Activated T-cell treated with anti-CD3 and anti-CD28 coated beads, Interleukin-2, amount 50 U/mL, for 4 hours (primary cell): ENCODE measurements at regions not wholly inside any gene's neighbourhood (a gene's known extent, or its start where the extent isn't known, plus 50 kb on each side); places are given as distances from the start of the nearest gene placed in this dataset.

Source experiments
- ATAC-seq, 2 donors: fragments of 200-7000 bp; cut with Tn5 transposase; one replicate each; pipeline ENCODE4 v1.10.0; 2021
- DNase-seq: peaks from one replicate; pipeline ENCODE4 v3.0.0-alpha.2; 2020
- H3K27me3 Mint-ChIP-seq: one replicate; pipeline ENCODE4 v1.8.0; 2021; ENCODE audit warnings: low read depth, mixed read lengths
- H3K36me3 Mint-ChIP-seq: one replicate; pipeline ENCODE4 v1.8.0; 2022; ENCODE audit warnings: mixed read lengths; ENCODE audit not compliant: insufficient read depth
- H3K4me1 Mint-ChIP-seq: one replicate; pipeline ENCODE4 v1.8.0; 2021; ENCODE audit warnings: low read depth, mixed read lengths
- H3K4me3 Mint-ChIP-seq: one replicate; pipeline ENCODE4 v1.8.0; 2021; ENCODE audit warnings: mild to moderate bottlenecking, moderate library complexity, mixed read lengths
- H3K9me3 Mint-ChIP-seq: one replicate; pipeline ENCODE4 v1.8.0; 2021; ENCODE audit warnings: mixed read lengths

DNA sequence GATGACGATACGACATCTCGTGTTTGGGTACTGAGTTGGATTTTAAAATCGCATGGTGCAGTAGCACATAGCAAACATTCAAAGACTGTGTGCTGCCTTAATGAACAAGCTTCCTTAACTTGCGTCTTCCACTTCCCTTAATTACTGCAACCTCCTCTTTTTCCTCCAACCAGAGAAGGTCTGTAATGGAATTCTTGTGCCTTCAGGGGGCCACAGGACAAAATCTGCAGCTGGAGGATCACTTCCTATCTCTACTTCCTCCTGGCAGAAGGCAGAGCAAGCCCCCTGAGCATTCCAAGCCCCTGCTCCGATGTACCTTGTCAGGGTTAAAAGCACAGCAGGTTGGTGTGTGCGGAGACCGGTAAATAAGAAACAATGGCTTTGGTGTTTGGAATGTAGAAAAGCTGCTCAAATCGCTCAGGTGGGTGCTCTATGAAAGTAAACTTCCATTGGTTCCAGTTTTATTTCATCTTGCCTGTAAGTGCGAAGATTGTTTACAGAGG lies 151.3 kb upstream of the UQCRFS1 start:
- H3K36me3 Mint-ChIP-seq, result no peaks in the 10 kb centered on the region
- H3K4me1 Mint-ChIP-seq, result no peaks in the 10 kb centered on the region
- ATAC-seq (no peak), DNase-seq (no peak)
- peaks cover 31% of the 10 kb centered on the region for H3K27me3 Mint-ChIP-seq
- H3K4me3 Mint-ChIP-seq, result no peak overlapping the region
- peaks cover 4% of the 10 kb centered on the region for H3K9me3 Mint-ChIP-seq

DNA sequence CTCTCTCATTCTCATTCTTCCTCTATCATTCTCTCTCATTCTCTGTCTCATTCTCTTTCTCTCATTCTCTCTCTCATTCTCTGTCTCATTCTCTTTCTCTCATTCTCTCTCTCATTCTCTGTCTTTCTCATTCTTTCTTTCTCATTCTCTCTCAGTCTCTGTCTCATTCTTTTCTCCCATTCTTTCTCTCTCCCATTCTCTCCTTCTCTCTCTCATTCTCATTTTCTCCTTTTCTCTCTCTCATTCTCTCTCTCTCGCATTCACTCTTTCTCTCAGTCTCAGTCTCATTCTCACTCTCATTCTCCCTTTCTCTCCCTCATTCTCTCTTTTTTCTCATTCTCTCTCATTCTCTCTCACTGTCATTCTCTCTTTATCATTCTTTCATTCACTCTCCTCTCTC lies 152.0 kb upstream of the UQCRFS1 start:
- Mint-ChIP-seq H3K27me3 (peaks cover 31% of the 10 kb centered on the region), H3K4me3 (no peak overlapping the region), H3K36me3 (no peaks in the 10 kb centered on the region), H3K9me3 (peaks cover 4% of the 10 kb centered on the region), H3K4me1 (no peaks in the 10 kb centered on the region)
- no peak for ATAC-seq
- DNase-seq, result no peak

DNA sequence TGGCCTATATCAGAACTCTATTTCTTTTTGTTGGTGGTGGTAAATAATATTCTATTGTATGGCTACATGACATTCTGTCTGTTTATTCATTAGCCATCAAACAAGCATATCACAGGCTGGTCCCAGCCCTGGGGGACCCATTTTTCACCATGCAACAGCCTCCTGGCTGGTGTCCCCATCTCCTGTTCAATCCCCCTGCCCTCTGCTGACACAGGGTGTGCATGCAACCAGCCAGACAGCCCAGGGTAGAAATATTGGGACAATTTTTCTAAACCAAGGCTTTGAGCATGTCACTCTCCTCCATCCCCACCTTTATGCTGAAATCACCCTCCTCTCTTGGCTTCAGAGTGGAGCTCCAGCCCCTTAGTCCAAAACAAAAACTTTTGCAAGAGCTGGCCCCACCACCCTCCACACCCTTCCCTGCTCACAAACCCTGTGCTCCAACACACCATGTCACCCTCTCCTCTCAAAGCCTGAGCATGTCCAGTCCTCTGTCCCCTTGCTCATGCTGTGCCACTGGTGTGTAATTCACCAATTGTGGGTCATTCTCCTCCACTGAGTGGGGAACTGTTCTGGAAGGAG lies 153.0 kb upstream of the UQCRFS1 start:
- ATAC-seq (no peak), DNase-seq (no peak)
- Mint-ChIP-seq H3K27me3 (peaks cover 28% of the 10 kb centered on the region), H3K9me3 (no peaks in the 10 kb centered on the region), H3K4me1 (no peaks in the 10 kb centered on the region), H3K4me3 (no peak overlapping the region), H3K36me3 (no peaks in the 10 kb centered on the region)

DNA sequence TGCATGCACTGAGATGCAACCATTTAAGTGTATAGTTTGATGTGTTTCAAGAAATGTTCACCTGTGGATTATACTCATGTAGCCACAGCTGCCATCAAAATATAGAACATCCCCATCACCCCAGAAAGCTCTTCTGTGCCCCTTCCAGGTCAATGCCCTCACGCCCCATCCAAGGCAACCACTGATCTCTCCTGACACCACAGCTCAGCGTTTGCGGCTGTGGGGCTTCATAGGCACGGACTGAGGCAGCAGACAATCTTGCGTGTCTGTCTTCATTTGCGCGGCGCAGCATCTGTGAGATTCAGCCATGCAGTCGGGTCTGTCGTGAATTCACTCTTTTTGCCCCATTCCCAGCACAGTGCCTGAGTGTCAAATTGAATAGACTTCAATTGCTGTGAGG lies 153.8 kb upstream of the UQCRFS1 start:
- Mint-ChIP-seq H3K4me1 (no peaks in the 10 kb centered on the region), H3K36me3 (no peaks in the 10 kb centered on the region), H3K27me3 (peaks cover 28% of the 10 kb centered on the region), H3K9me3 (no peaks in the 10 kb centered on the region), H3K4me3 (no peak overlapping the region)
- DNase-seq (no peak), ATAC-seq (no peak)

DNA sequence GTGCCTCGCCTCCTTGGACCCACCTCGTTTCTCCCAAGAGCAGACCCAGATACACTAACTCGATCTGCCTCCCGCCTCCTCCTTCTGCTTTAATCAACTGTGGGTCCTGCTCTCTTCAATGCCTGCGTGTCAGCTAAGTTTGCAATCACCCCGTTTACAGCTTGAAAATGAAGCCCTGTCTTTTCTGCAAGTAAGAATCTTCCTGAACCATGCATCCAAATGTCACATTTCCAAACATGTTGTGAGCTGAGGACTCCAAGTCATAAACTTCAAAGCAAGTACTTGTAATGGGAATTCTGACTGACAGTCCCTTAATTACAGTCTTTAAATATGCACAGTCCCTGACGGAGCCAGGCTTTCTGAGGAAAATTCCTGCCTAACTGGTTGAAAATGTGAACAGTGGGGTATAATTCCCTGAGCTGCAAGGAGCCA lies 154.9 kb upstream of the UQCRFS1 start:
- ATAC-seq (no peak), DNase-seq (no peak)
- Mint-ChIP-seq H3K9me3 (no peaks in the 10 kb centered on the region), H3K36me3 (no peaks in the 10 kb centered on the region), H3K4me1 (no peaks in the 10 kb centered on the region), H3K4me3 (no peak overlapping the region), H3K27me3 (peaks cover 28% of the 10 kb centered on the region)

DNA sequence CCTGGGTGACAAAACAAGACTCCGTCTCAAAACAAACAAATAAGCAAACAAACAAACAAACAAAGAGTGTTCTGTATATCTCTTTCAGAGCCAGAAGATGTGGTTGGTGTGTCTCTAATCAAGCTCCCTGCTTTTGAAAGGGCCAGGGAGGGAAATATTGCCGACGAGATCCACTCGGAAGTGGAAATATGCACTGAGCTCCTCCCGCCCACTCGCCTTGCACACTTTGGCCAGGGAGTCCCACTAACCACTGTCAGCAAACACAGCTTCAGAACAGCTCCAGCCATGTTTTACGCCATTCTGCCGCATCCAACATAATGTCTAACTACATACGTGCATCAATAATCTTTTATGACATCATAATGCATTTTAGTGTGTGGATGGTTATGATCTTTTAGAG lies 155.5 kb upstream of the VSTM2B start:
- Mint-ChIP-seq H3K27me3 (peaks cover 29% of the 10 kb centered on the region), H3K36me3 (no peaks in the 10 kb centered on the region), H3K4me1 (no peaks in the 10 kb centered on the region), H3K4me3 (no peak overlapping the region), H3K9me3 (no peaks in the 10 kb centered on the region)
- DNase-seq (no peak), ATAC-seq (no peak)

DNA sequence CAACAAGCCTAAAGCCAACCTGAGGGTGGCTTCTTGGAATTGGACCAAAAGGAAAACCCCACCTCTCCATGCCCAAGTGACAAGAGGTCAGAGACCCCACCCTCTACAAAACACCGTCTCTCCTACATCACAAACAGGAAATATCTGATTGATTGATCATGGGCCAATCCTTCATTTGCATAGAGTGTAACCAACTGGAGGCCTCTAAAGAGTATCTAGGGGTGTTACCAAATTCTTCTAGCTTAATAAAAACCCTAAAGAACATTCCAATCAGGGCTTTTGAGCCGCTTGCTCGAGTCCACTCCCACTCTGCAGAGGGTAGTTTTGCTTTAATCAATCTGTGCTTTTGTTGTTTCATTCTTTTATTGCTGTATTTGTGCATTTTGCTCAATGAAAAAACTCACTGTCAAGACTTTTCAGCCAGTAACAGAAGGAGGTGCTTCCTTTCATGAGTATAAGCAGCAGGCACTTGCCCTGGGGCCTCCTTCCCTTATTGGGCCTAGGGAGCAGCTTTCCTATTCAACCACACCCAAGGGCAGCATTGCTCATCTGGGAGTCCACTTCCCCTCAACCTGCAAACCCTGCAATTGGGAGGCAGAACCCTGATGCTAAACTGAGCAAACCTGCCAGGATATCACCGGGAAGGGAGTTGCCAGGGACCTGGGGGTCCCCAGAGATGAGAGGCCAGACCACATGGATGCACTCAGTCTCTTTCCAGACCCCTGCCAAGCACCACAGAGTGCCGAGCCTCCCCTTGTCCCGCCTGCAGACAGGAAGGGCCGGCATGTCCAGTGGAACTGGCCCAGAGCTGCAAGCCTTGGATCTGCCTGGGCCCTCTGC lies 154.3 kb upstream of the VSTM2B start:
- H3K9me3 Mint-ChIP-seq, result no peaks in the 10 kb centered on the region
- no peak for ATAC-seq
- H3K4me3 Mint-ChIP-seq, result no peak overlapping the region
- no peaks in the 10 kb centered on the region for H3K4me1 Mint-ChIP-seq
- no peak for DNase-seq
- H3K36me3 Mint-ChIP-seq, result no peaks in the 10 kb centered on the region
- peaks cover 25% of the 10 kb centered on the region for H3K27me3 Mint-ChIP-seq

DNA sequence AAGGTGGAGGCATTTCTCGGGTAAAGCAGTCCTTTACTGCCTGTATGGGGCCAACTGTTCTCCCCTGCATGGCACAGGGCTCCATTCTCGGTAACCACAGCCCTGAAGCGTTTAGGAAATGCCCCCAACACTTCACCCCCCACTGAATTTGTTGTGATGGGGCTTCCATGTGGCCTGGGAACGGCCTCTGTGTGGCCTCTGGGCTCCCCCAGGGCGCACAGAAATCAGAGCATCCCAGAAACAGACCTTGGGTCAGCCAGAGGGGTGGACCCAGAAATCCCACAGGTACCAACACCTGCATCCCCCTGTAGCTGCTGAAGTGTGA lies 153.7 kb upstream of the VSTM2B start:
- peaks cover 20% of the 10 kb centered on the region for H3K27me3 Mint-ChIP-seq
- no peaks in the 10 kb centered on the region for H3K36me3 Mint-ChIP-seq
- no peak for DNase-seq
- H3K9me3 Mint-ChIP-seq, result no peaks in the 10 kb centered on the region
- H3K4me3 Mint-ChIP-seq, result no peak overlapping the region
- no peak for ATAC-seq
- no peaks in the 10 kb centered on the region for H3K4me1 Mint-ChIP-seq

DNA sequence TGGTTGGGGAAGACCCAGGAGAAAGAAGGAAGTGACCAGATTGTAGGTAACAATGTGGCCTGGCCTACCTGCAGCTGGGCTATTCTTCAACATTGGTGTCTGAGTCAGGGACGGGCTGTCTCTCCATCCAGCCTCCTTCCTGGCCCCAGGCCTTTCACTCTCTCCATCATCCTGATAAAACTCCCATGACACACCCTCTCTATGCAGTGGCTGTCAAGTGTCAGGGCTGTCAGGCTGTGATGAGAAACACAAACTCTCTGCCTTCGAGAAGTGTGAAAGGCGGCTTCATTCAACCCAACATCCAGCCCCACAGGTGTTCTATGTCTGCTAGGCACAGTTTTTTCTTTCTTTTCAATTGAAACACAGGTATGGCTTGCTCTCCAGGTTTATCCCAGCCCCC lies 153.3 kb upstream of the VSTM2B start:
- Mint-ChIP-seq H3K4me1 (no peaks in the 10 kb centered on the region), H3K4me3 (no peak overlapping the region), H3K9me3 (no peaks in the 10 kb centered on the region), H3K27me3 (peaks cover 20% of the 10 kb centered on the region), H3K36me3 (no peaks in the 10 kb centered on the region)
- no peak for DNase-seq
- ATAC-seq, result no peak

DNA sequence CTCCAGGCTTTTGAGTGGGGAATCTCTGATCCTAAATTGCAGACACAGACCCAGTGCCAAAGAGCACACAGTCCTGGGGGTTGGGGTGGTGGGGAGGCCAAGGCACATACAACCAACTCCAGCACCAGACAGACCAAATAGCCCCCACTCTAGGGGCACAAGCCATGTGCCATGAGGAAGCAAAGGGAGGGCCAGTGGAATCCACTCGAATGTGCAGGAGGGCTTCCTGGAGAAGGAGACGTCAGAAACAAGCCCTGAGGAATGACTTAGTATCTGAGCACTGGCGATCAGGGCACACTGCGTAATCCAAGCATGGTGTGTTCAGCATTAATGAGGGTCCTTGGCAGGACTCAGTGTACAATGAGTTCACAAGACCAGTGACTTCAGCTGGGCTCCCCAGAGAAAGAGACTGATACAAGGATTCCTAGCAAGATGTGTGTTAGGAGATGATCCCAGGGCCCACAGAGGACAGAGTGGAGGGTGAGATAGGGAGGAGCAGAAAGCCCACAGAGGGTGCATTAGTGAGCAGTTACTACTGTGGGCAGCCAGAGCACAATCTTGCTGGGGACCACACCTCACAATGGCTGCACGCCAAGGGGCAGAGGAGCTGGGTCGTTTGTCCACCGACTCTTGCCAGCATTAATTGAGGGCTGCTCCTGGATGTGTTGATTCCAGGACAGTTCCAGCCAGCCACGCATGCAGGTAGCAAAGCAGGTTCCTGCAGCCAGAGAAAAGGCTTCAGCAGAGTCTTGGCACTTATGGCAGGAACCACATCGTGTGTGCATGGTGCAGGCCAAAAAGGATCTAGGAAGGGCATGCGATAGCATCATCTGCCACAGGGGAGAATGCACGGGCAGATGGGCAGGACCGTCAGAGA lies 152.6 kb upstream of the VSTM2B start:
- no peaks in the 10 kb centered on the region for H3K36me3 Mint-ChIP-seq
- no peak overlapping the region for H3K4me3 Mint-ChIP-seq
- DNase-seq (no peak), ATAC-seq (no peak)
- H3K27me3 Mint-ChIP-seq, result peaks cover 13% of the 10 kb centered on the region
- H3K4me1 Mint-ChIP-seq, result no peaks in the 10 kb centered on the region
- H3K9me3 Mint-ChIP-seq, result no peaks in the 10 kb centered on the region

DNA sequence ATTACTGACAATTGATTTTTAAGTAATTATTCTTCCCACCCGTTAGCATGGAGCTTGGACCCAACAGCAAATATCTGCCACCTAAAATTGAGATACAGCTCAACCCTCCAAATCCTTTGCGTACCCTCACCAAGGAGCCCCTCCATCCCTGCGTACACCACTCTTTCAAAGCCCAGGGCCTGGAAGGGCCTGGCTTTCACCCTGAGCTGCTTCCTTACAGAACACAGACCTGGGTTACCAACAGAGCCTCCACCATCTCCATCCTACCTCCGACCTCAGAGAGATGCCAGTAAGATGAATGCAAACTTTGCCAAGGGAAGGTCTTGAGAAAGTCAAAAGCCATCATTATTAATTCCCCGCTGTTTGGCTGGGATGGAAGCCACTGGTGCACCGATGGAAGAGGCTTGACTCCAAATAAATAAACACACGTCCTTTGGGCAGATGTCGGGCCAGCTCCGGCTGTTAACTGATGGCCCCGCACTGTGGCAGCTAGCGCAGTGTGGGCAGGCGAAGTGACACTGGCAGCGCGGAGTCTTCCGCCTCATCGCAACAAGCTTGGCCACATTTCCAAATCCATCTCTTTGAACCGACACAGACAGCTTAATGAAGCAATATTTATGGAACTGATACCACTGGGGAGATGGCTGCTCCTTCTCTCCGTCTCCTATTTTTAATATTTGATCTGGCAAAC lies 150.2 kb upstream of the VSTM2B start:
- no peak overlapping the region for H3K4me3 Mint-ChIP-seq
- peaks cover 17% of the 10 kb centered on the region for H3K27me3 Mint-ChIP-seq
- DNase-seq (no peak), ATAC-seq (no peak)
- H3K9me3 Mint-ChIP-seq, result no peaks in the 10 kb centered on the region
- H3K36me3 Mint-ChIP-seq, result no peaks in the 10 kb centered on the region
- no peaks in the 10 kb centered on the region for H3K4me1 Mint-ChIP-seq

DNA sequence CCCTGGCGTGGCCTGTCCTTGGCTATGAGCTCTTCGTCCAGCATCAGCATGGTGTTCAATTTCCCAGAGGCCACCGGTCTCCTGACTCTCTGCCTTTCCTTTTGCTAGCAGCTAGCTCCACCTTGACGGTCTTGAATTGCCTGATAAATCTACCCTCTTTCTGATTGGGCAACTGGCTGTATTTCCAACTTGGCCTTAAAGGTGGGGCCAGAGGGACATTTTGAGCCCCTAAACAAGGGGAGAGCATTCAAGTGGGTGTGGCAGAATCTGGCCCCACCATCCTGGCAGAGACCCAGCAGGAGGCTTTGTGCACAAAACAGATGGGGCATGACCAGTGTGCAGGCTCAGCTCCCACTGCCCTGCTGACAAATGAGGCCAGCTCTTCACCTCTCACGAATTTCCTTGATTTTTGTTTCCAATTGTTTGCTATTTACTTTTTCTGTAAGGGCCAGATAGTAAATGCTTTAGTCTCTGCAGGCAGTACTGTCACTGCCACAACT lies 148.9 kb upstream of the VSTM2B start:
- Mint-ChIP-seq H3K4me3 (no peak overlapping the region), H3K27me3 (peaks cover 19% of the 10 kb centered on the region), H3K36me3 (no peaks in the 10 kb centered on the region), H3K9me3 (no peaks in the 10 kb centered on the region), H3K4me1 (no peaks in the 10 kb centered on the region)
- ATAC-seq (no peak), DNase-seq (no peak)

DNA sequence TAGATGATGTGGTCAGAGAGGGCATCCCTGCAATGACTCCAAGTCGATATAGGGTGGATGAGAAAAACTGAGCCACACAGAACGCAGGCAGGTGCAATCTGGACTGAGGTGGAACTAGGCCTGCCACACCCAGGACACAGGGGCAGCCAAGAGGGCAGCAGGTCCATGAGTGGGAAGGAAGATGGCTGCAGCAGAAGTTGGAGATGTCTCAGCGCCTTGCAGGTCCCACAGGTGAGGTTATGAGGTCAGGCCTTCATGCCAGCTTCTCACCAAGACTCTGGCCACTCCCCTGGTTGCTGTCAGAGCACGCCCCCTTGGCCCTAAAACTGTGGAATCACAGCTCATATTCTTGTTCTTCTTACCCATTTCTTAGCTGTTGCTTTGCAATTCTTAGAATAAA lies 147.7 kb upstream of the VSTM2B start:
- H3K36me3 Mint-ChIP-seq, result no peaks in the 10 kb centered on the region
- H3K27me3 Mint-ChIP-seq, result peaks cover 21% of the 10 kb centered on the region
- H3K9me3 Mint-ChIP-seq, result no peaks in the 10 kb centered on the region
- ATAC-seq (no peak), DNase-seq (no peak)
- H3K4me3 Mint-ChIP-seq, result no peak overlapping the region
- no peaks in the 10 kb centered on the region for H3K4me1 Mint-ChIP-seq

DNA sequence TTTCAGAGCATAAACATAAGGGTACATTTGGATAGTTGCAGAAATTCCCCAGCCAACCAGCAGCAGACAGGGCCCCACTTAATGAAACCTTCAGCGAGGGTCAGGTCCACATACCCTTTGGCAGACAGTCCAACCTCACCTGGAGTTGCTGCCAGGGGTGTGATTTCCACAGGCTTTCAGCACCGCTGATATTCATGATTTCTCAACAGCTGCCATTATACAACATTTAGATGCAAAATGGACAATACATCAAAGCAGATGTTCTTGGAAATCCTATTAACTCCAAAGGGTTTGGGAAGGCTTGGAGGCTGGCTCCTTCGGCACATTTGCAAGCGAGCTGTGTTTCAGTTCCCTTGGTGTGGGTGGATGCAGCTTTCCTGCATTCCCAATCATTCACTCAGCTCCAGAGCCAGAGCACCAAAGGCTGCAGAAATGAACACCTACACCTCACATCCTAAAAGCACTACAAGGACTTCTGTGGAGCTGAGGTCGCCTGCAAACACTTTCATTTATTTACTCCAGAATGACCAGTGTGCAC lies 147.2 kb upstream of the VSTM2B start:
- no peak for ATAC-seq
- peaks cover 19% of the 10 kb centered on the region for H3K27me3 Mint-ChIP-seq
- no peaks in the 10 kb centered on the region for H3K36me3 Mint-ChIP-seq
- H3K4me1 Mint-ChIP-seq, result no peaks in the 10 kb centered on the region
- H3K4me3 Mint-ChIP-seq, result no peak overlapping the region
- H3K9me3 Mint-ChIP-seq, result no peaks in the 10 kb centered on the region
- no peak for DNase-seq
